ENCODE measurements at regions not wholly inside any gene's neighbourhood (a gene's known extent, or its start where the extent isn't known, plus 50 kb on each side); places are given as distances from the start of the nearest gene placed in this dataset.
A peak's percentile ranks its signal among the peaks of the same experiment; 100 is the strongest.

GRCh38 chr5:87061046-87061445 is 206.6 kb upstream of the RASA1 start:
- TF ChIP-seq POLR2AphosphoS5 (IDR thresholded peaks at IDR 0.05) (no peak), EP300 (IDR thresholded peaks at IDR 0.05) (no peak), POLR2A (IDR thresholded peaks at IDR 0.05; ENCODE audit: low read depth) (no peak), CTCF (IDR thresholded peaks at IDR 0.05) (no peak)

GRCh38 chr5:87069311-87069710 is 198.4 kb upstream of the RASA1 start:
- no peak for DNase-seq (ENCODE audit: extremely low spot score)
- 92% methylated on average over 2 of the region's 2 CpGs for WGBS
- H3K4me3 ChIP-seq, result no peak overlapping the region
- H3K36me3 ChIP-seq, result no peaks in the 10 kb centered on the region
- intact Hi-C loops (cut with DNase I), result no loop called here
- H3K27me3 ChIP-seq, result no peaks in the 10 kb centered on the region
- no peak for TF ChIP-seq CTCF (IDR thresholded peaks at IDR 0.05)
- TF ChIP-seq POLR2AphosphoS5 (IDR thresholded peaks at IDR 0.05), result no peak
- no peak for TF ChIP-seq POLR2A (IDR thresholded peaks at IDR 0.05; ENCODE audit: low read depth)
- no peaks in the 10 kb centered on the region for H3K4me1 ChIP-seq
- H3K27ac ChIP-seq (replicated peaks in 1 of 4), result no peak overlapping the region
- no peaks in the 10 kb centered on the region for H3K9me3 ChIP-seq

More at GRCh38 chr5:87061046-87061445, 206.6 kb upstream of the RASA1 start:
- Histone ChIP-seq H3K27me3 (no peaks in the 10 kb centered on the region), H3K4me1 (no peaks in the 10 kb centered on the region), H3K4me3 (no peak overlapping the region), H3K9me3 (no peaks in the 10 kb centered on the region), H3K36me3 (no peaks in the 10 kb centered on the region), H3K27ac (replicated peaks in 1 of 4) (no peak overlapping the region)
- DNase-seq (ENCODE audit: extremely low spot score), result no peak
- WGBS, result 92% methylated on average over 1 of the region's 1 CpG
- intact Hi-C loops (cut with DNase I), result no loop called here

- Histone ChIP-seq H3K9me3 (no peaks in the 10 kb centered on the region), H3K4me3 (no peak overlapping the region), H3K27me3 (no peaks in the 10 kb centered on the region), H3K36me3 (no peaks in the 10 kb centered on the region), H3K27ac (replicated peaks in 1 of 4) (no peak overlapping the region), H3K4me1 (no peaks in the 10 kb centered on the region)
- TF ChIP-seq POLR2AphosphoS5 (IDR thresholded peaks at IDR 0.05), result no peak
- no peak for TF ChIP-seq EP300 (IDR thresholded peaks at IDR 0.05)
- TF ChIP-seq POLR2A (IDR thresholded peaks at IDR 0.05; ENCODE audit: low read depth), result no peak
- TF ChIP-seq CTCF (IDR thresholded peaks at IDR 0.05), result peak in 1 of 3 experiments; percentile 23
- intact Hi-C loops (cut with DNase I), result no loop called here
- 45% methylated on average over 3 of the region's 3 CpGs for WGBS
- DNase-seq (ENCODE audit: extremely low spot score), result no peak
Observed at GRCh38 chr5:87069974-87070608, 197.6 kb upstream of the RASA1 start.

GRCh38 chr5:87074072-87074471 is 193.6 kb upstream of the RASA1 start:
- WGBS, result 96% methylated on average over 2 of the region's 2 CpGs
- TF ChIP-seq CTCF (IDR thresholded peaks at IDR 0.05) (no peak), EP300 (IDR thresholded peaks at IDR 0.05) (no peak), POLR2A (IDR thresholded peaks at IDR 0.05; ENCODE audit: low read depth) (no peak), POLR2AphosphoS5 (IDR thresholded peaks at IDR 0.05) (no peak)

More at GRCh38 chr5:87074072-87074471, 193.6 kb upstream of the RASA1 start:
- no peaks in the 10 kb centered on the region for H3K9me3 ChIP-seq
- no peaks in the 10 kb centered on the region for H3K4me1 ChIP-seq
- no peak overlapping the region for H3K4me3 ChIP-seq
- no peaks in the 10 kb centered on the region for H3K36me3 ChIP-seq
- H3K27ac ChIP-seq (replicated peaks in 1 of 4), result no peak overlapping the region
- DNase-seq (ENCODE audit: extremely low spot score), result no peak
- no peaks in the 10 kb centered on the region for H3K27me3 ChIP-seq
- intact Hi-C loops (cut with DNase I), result no loop called here

Measured in esophagus muscularis mucosa (tissue), 4 donors.